ENCODE measurements at regions not wholly inside any gene's neighbourhood (a gene's known extent, or its start where the extent isn't known, plus 50 kb on each side); places are given as distances from the start of the nearest gene placed in this dataset.
A peak's percentile ranks its signal among the peaks of the same experiment; 100 is the strongest.

GRCh38 chr21:25080661-25081060, 526.6 kb downstream of the MRPL39 start:
- no peak for TF ChIP-seq CTCF (conservative IDR thresholded peaks at IDR 0.05; ENCODE audit: low read depth, low read length)
- no peak overlapping the region for H3K4me3 ChIP-seq (ENCODE audit: low read length)
- DNase-seq (ENCODE audit: low read depth) = no peak

GRCh38 chr21:25080141-25080540, 527.1 kb downstream of the MRPL39 start:
- H3K4me3 ChIP-seq (ENCODE audit: low read length) = no peak overlapping the region
- TF ChIP-seq CTCF (conservative IDR thresholded peaks at IDR 0.05; ENCODE audit: low read depth, low read length) = no peak
- DNase-seq (ENCODE audit: low read depth) = no peak

- H3K4me3 ChIP-seq (ENCODE audit: low read length) = no peak overlapping the region
- TF ChIP-seq CTCF (conservative IDR thresholded peaks at IDR 0.05; ENCODE audit: low read depth, low read length) = no peak
- DNase-seq (ENCODE audit: low read depth) = no peak
These were observed 528.2 kb downstream of the MRPL39 start for GRCh38 chr21:25079053-25079452.

GRCh38 chr21:25062061-25062460, 545.2 kb downstream of the MRPL39 start:
- no peak for TF ChIP-seq CTCF (conservative IDR thresholded peaks at IDR 0.05; ENCODE audit: low read depth, low read length)
- no peak overlapping the region for H3K4me3 ChIP-seq (ENCODE audit: low read length)
- no peak for DNase-seq (ENCODE audit: low read depth)

- H3K4me3 ChIP-seq (ENCODE audit: low read length) = no peak overlapping the region
- no peak for DNase-seq (ENCODE audit: low read depth)
- TF ChIP-seq CTCF (conservative IDR thresholded peaks at IDR 0.05; ENCODE audit: low read depth, low read length) = no peak
These were observed 552.6 kb downstream of the MRPL39 start for GRCh38 chr21:25054689-25055088.

GRCh38 chr21:25039461-25040380, 567.6 kb downstream of the MRPL39 start:
- TF ChIP-seq CTCF (conservative IDR thresholded peaks at IDR 0.05; ENCODE audit: low read depth, low read length) = peak; percentile 33
- no peak overlapping the region for H3K4me3 ChIP-seq (ENCODE audit: low read length)
- no peak for DNase-seq (ENCODE audit: low read depth)

- no peak for DNase-seq (ENCODE audit: low read depth)
- no peak for TF ChIP-seq CTCF (conservative IDR thresholded peaks at IDR 0.05; ENCODE audit: low read depth, low read length)
- no peak overlapping the region for H3K4me3 ChIP-seq (ENCODE audit: low read length)
These were observed 570.5 kb downstream of the MRPL39 start for GRCh38 chr21:25036775-25037174.

All from retinal pigment epithelial cell (primary cell).